Heart left ventricle (tissue), 16 donors: ENCODE measurements at regions not wholly inside any gene's neighbourhood (a gene's known extent, or its start where the extent isn't known, plus 50 kb on each side); places are given as distances from the start of the nearest gene placed in this dataset.

Source experiments
- ATAC-seq, 4 donors: fragments of 200-7000 bp; cut with Tn5 transposase; one replicate each; pipeline ENCODE4 v1.9.1; 2020 to 2022; ENCODE audit warnings: moderate library complexity in 4 of 4, mild to moderate bottlenecking in 3 of 4, moderate number of reproducible peaks in 1 of 4
- DNase-seq, 5 donors: peaks; one replicate each; pipeline ENCODE4 v3.0.0-alpha.2; 2020
- H3K27ac ChIP-seq, 12 donors: fragments of 200-600 bp; sonication (generic) in 4 of 12; one replicate each; pipeline versions ENCODE4 v1.5.0 to v1.8.0; 2016 to 2022; ENCODE audit warnings: mild to moderate bottlenecking in 2 of 12
- H3K27me3 ChIP-seq, 9 donors: fragments of 200-600 bp; sonication (generic) in 2 of 9; one replicate each; pipeline versions ENCODE4 v1.5.1 to v1.8.0; 2016 to 2022; ENCODE audit warnings: mild to moderate bottlenecking in 3 of 9
- H3K36me3 ChIP-seq, 9 donors: fragments of 200-600 bp; sonication (generic) in 2 of 9; one replicate each; pipeline versions ENCODE4 v1.5.0 to v1.8.0; 2018 to 2022; ENCODE audit warnings: mild to moderate bottlenecking in 2 of 9
- H3K4me1 ChIP-seq, 12 donors: fragments of 200-600 bp; sonication (generic) in 4 of 12; one replicate each; pipeline versions ENCODE4 v1.5.0 to v1.8.0; 2016 to 2022; ENCODE audit warnings: mild to moderate bottlenecking in 3 of 12
- H3K4me3 ChIP-seq, 12 donors: fragments of 200-600 bp; sonication (generic) in 4 of 12; one replicate each; pipeline versions ENCODE4 v1.5.0 to v1.8.0; 2017 to 2022; ENCODE audit warnings: mild to moderate bottlenecking in 9 of 12, moderate library complexity in 4 of 12
- H3K9me3 ChIP-seq, 12 donors: fragments of 200-600 bp; sonication (generic) in 4 of 12; one replicate each; pipeline versions ENCODE4 v1.5.0 to v1.8.0; 2016 to 2022; ENCODE audit warnings: mild to moderate bottlenecking in 1 of 12
- POLR2A ChIP-seq, 2 donors: fragments of 450-650 bp; IDR thresholded peaks; one replicate each; pipeline ENCODE4 v1.6.1; 2017; ENCODE audit warnings: antibody characterized with exemption in 2 of 2, mild to moderate bottlenecking in 2 of 2, moderate library complexity in 2 of 2
- WGBS, 4 donors: extraction: QIAGEN DNeasy Blood & Tissue Kit in 2 of 4; methylation state at CpG; one replicate each; pipeline versions ENCODE4 v1.1.5 to v1.1.7; 2013 to 2018; 5-methylcytosine and 5-hydroxymethylcytosine counted together
- intact Hi-C, 10 donors: fragments of 100-400 bp; cut with DNase I; formaldehyde crosslinking; loops; one replicate each; pipeline versions ENCODE4 v1.11.1 to v1.14.2; 2022
- TF ChIP-seq, protein P1 (sequence below), 12 donors: fragments of 200-600 bp; sonication (generic) in 4 of 12; IDR thresholded peaks; one replicate each; pipeline versions ENCODE4 v1.5.0 to v1.8.0; 2018 to 2022; ENCODE audit warnings: antibody characterized with exemption in 12 of 12, mild to moderate bottlenecking in 5 of 12
- donor health status: ischemic (EF 13 %, LVEDD 7.1; RV severe dilation, severe dysfunction).
- donor health status: healthy with polysubstance abuse.
- donor health status: DM: no; HTN: yes; CAD: no.
- donor health status: DM: no; HTN: no; CAD: no.
- donor health status: ischemic (EF 25% LVEDD 6.9; RV normal size, moderate dysfunction).
- donor health status: ischemic (EF 25% LVEDD 5.7; RV mildly dilated, moderate dysfunction).
- donor health status: healthy.
- donor health status: DM: yes; HTN: yes; CAD: no.
- donor health status: ischemic (EF 35%, LVEDD 5.7; RV mildly dilated, moderate dysfunction).
- donor health status: nonischemic (EF 11% LVEDD 7.7; RV severe dilation, severe dysfunction).
- donor health status: DM: yes; HTN: yes; CAD: no.
- donor health status: PGD.
- donor health status: ischemic (EF 29% LVEDD 5.4; RV normal size, mild dysfunction).
- donor health status: nonischemic (EF 23%, LVEDD 6.1; RV moderate dilation, normal function).

DNA sequence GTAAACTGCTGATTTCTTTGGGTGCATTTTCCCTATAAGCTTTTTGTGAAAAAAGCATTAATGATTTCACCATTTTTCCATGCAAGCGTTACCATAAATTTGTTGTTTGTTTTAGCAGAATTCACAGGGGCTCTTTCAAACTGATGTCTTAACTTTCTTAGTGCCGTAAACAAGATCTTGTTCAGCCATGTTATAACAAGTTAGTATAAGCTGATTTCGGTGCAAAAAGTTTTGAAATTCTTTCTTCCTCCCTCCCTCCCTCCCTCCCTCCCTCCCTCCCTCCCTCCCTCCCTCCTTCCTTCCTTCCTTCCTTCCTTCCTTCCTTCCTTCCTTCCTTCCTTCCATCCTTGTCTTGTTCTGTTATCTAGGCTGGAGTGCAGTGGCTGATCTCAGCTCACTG is 71.7 kb upstream of the CHORDC1 start:
- Histone ChIP-seq H3K4me1 (no peaks in the 10 kb centered on the region), H3K36me3 (no peaks in the 10 kb centered on the region), H3K4me3 (no peak overlapping the region), H3K27me3 (no peaks in the 10 kb centered on the region), H3K9me3 (no peaks in the 10 kb centered on the region), H3K27ac (no peak overlapping the region)
- WGBS, 4 donors: 93 to 98% (median 95%) methylated on average over 3 of the region's 3 CpGs
- intact Hi-C loops: loop anchor here in 1 of 10 donors (5.0 kb wide), 1 partner anchor 168 kb away; no protein-coding TSS in a partner anchor
- DNase-seq (no peak), ATAC-seq (no peak)
- TF ChIP-seq, protein P1, sequence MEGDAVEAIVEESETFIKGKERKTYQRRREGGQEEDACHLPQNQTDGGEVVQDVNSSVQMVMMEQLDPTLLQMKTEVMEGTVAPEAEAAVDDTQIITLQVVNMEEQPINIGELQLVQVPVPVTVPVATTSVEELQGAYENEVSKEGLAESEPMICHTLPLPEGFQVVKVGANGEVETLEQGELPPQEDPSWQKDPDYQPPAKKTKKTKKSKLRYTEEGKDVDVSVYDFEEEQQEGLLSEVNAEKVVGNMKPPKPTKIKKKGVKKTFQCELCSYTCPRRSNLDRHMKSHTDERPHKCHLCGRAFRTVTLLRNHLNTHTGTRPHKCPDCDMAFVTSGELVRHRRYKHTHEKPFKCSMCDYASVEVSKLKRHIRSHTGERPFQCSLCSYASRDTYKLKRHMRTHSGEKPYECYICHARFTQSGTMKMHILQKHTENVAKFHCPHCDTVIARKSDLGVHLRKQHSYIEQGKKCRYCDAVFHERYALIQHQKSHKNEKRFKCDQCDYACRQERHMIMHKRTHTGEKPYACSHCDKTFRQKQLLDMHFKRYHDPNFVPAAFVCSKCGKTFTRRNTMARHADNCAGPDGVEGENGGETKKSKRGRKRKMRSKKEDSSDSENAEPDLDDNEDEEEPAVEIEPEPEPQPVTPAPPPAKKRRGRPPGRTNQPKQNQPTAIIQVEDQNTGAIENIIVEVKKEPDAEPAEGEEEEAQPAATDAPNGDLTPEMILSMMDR (IDR thresholded peaks at IDR 0.05): no peak
- TF ChIP-seq POLR2A (IDR thresholded peaks at IDR 0.05): no peak

DNA sequence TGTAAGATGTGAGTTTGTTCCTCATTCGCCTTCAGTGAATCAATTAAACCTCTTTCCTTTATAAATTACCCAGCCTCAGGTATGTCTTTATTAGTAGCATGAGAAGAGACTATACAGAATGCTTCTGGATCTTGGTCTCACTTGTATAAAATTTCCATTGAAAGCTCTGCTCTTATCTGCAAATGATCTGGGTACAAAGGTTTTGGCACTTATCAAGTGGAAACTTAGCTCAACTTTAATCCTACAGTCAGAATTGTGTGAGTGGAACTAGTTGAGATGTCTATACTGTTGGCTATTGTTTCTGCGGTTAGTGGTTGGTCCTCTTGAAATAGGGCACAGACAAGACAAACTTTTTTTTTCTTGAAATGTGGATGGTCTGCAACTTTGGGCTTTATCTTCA is 71.2 kb upstream of the CHORDC1 start:
- Histone ChIP-seq H3K27ac (no peak overlapping the region), H3K9me3 (no peaks in the 10 kb centered on the region), H3K4me1 (no peaks in the 10 kb centered on the region), H3K27me3 (no peaks in the 10 kb centered on the region), H3K4me3 (no peak overlapping the region), H3K36me3 (no peaks in the 10 kb centered on the region)
- no peak for ATAC-seq
- intact Hi-C loops: loop anchor here in 1 of 10 donors (5.0 kb wide), 1 partner anchor 168 kb away; no protein-coding TSS in a partner anchor
- TF ChIP-seq, protein P1 (IDR thresholded peaks at IDR 0.05): no peak
- no peak for TF ChIP-seq POLR2A (IDR thresholded peaks at IDR 0.05)
- WGBS, 4 donors: 88 to 97% (median 92%) methylated on average over 2 of the region's 2 CpGs
- DNase-seq: no peak

DNA sequence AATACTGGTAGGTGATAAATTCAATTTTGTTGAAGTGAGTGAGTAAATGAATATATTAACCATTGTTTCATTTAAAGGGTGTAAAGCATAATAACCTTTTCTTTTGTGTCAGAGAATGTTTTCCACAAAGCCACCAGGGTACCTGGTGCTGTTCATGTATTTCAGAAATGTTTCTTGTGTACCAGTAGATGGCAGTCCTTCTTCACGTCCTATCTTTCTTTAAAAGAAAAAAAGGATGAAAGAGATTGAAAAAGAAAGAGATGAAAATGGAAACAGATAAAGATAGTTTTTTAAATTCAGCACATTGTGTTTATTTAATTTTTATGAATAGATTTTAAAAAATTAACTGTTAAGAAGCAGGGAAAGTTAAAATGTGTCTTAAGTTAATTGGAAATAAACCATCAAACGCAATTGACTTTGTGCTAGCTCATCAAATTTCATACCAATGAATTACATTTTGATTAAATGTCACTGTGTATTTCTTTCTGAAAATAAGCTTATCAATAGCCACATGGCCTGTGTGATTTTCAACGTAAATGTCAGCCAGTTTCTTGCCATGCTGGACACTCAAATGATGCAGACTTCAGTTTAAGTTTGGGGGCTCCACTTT is 65.5 kb upstream of the CHORDC1 start:
- ATAC-seq (no peak), DNase-seq (no peak)
- Histone ChIP-seq H3K36me3 (no peaks in the 10 kb centered on the region), H3K27me3 (no peaks in the 10 kb centered on the region), H3K4me1 (no peaks in the 10 kb centered on the region), H3K4me3 (no peak overlapping the region), H3K27ac (no peak overlapping the region), H3K9me3 (no peaks in the 10 kb centered on the region)
- 52 to 60% (median 55%) methylated on average over 3 of the region's 3 CpGs for WGBS, 4 donors
- TF ChIP-seq, protein P1 (IDR thresholded peaks at IDR 0.05): peak; percentile 36 to 69 (median 58)
- no peak for TF ChIP-seq POLR2A (IDR thresholded peaks at IDR 0.05)
- intact Hi-C loops: loop anchor here in 9 of 10 donors (2.0 to 10.0 kb wide), 5 partner anchors 146 to 174 kb away; no protein-coding TSS in a partner anchor

DNA sequence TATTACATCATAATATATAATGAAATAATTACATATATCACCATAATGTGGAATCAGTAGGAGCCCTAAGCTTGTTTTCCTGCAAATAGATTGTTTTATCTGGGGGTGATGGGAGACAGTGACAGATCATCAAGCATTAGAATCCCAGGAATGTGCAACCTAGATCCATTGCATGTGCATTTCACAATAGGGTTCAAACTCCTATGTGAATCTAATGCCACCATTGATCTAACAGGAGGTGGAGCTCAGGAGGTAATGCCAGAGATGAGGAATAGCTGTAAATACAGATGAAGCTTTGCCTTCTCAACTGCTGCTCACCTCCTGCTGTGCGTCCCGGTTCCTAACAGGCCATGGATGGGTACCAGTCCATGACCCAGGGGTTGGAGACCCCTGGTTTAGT is 63.8 kb upstream of the CHORDC1 start:
- 82 to 92% (median 87%) methylated on average over 2 of the region's 2 CpGs for WGBS, 4 donors
- Histone ChIP-seq H3K27ac (no peak overlapping the region), H3K4me3 (no peak overlapping the region), H3K27me3 (no peaks in the 10 kb centered on the region), H3K9me3 (no peaks in the 10 kb centered on the region), H3K36me3 (no peaks in the 10 kb centered on the region), H3K4me1 (no peaks in the 10 kb centered on the region)
- DNase-seq (peak in 1 of 5 donors; percentile 18), ATAC-seq (no peak)
- TF ChIP-seq POLR2A (IDR thresholded peaks at IDR 0.05): no peak
- TF ChIP-seq, protein P1 (IDR thresholded peaks at IDR 0.05): no peak
- intact Hi-C loops: loop anchor here in 7 of 10 donors (5.0 to 10.0 kb wide), 4 partner anchors 148 to 176 kb away; no protein-coding TSS in a partner anchor
